Transverse colon (tissue), 4 donors: ENCODE measurements at regions not wholly inside any gene's neighbourhood (a gene's known extent, or its start where the extent isn't known, plus 50 kb on each side); places are given as distances from the start of the nearest gene placed in this dataset.
A peak's percentile ranks its signal among the peaks of the same experiment; 100 is the strongest.
"Not testable (repeated sequence)": the region's sequence is repeated elsewhere in the genome, so short reads cannot be mapped to it uniquely, and the experiment has no call there.

ENCODE experiments used
- DNase-seq: peaks from one replicate; pipeline ENCODE4 v3.0.0-alpha.2; 2019
- H3K27ac ChIP-seq, 4 donors: fragments of 200-600 bp; sonication (generic); 2 replicates each; pipeline ENCODE4 v1.5.1; 2016 to 2018; ENCODE audit warnings: inconsistent platforms in 4 of 4
- H3K27me3 ChIP-seq: fragments of 200-600 bp; sonication (generic); 2 replicates; pipeline ENCODE4 v1.5.1; 2017; ENCODE audit warnings: inconsistent platforms
- H3K36me3 ChIP-seq, 4 donors: fragments of 200-600 bp; sonication (generic); 2 replicates each; pipeline ENCODE4 v1.5.1; 2017 to 2019; ENCODE audit warnings: inconsistent platforms in 4 of 4
- H3K4me1 ChIP-seq, 4 donors: fragments of 200-600 bp; sonication (generic); 2 replicates each; pipeline ENCODE4 v1.5.1; 2017 to 2020; ENCODE audit warnings: inconsistent platforms in 4 of 4
- H3K4me3 ChIP-seq, 4 donors: fragments of 200-600 bp; sonication (generic); 1 replicate in 1 of 4; 2 replicates in 3 of 4; pipeline versions ENCODE4 v1.5.1 to v1.6.1; 2017 to 2019; ENCODE audit warnings: inconsistent platforms in 4 of 4
- H3K9me3 ChIP-seq, 2 donors: fragments of 200-600 bp; sonication (generic); 2 replicates each; pipeline ENCODE4 v1.5.1; 2017 to 2019; ENCODE audit warnings: inconsistent platforms in 2 of 2
- CTCF ChIP-seq, 5 experiments: fragments of 200-600 bp in 3 of 5; fragments of 450-650 bp in 2 of 5; sonication (generic) in 3 of 5; IDR thresholded peaks; 1 replicate in 2 of 5; 2 replicates in 3 of 5; pipeline ENCODE4 v1.5.1; 2016 to 2017; ENCODE audit warnings: antibody characterized with exemption in 5 of 5, inconsistent platforms in 3 of 5, mild to moderate bottlenecking in 2 of 5, moderate library complexity in 1 of 5
- EP300 ChIP-seq: sonication (generic); formaldehyde crosslinking; IDR thresholded peaks from one replicate; pipeline ENCODE4 v1.6.1; 2017; ENCODE audit warnings: antibody characterized with exemption, low read depth
- POLR2A ChIP-seq: fragments of 450-650 bp; IDR thresholded peaks from one replicate; pipeline ENCODE4 v1.6.1; 2016; ENCODE audit warnings: antibody characterized with exemption, mild to moderate bottlenecking, moderate library complexity
- POLR2AphosphoS5 ChIP-seq, 3 donors: sonication (generic); formaldehyde crosslinking; IDR thresholded peaks; one replicate each; pipeline ENCODE4 v1.6.1; 2016; ENCODE audit warnings: antibody characterized with exemption in 3 of 3
- WGBS, 2 donors: methylation state at CpG; one replicate each; pipeline ENCODE4 v1.1.5; 2018; ENCODE audit warnings: low coverage in 1 of 2; 5-methylcytosine and 5-hydroxymethylcytosine counted together
- in situ Hi-C, 4 donors: fragments of 200-750 bp; cut with MboI; loops; one replicate each; pipeline versions ENCODE4 v1.15.0 to v1.15.1; 2017; ENCODE audit warnings: low sequenced_read_pairs in 3 of 4, low pct_ligation_motif_present in 1 of 4, low pct_unique_long_range_greater_than_20kb in 1 of 4
- intact Hi-C: fragments of 100-400 bp; cut with DNase I; formaldehyde crosslinking; loops from one replicate; pipeline ENCODE4 v1.15.1; 2023; ENCODE audit warnings: low total_unique reads

GRCh38 chr20:48368580-48369021, 459.2 kb downstream of the PREX1 start:
- H3K4me3 ChIP-seq, H3K9me3 ChIP-seq, DNase-seq, H3K36me3 ChIP-seq, in situ Hi-C loops, H3K4me1 ChIP-seq, intact Hi-C loops, H3K27me3 ChIP-seq: not testable (repeated sequence)
- peak overlapping the region; percentile 23 to 77 (median 56) for H3K27ac ChIP-seq
- TF ChIP-seq POLR2AphosphoS5 (IDR thresholded peaks at IDR 0.05): peak in 1 of 3 donors; percentile 50
- 84% methylated on average over 10 of the region's 10 CpGs; no CpG with 5 or more reads in 1 of the 2 donors for WGBS, 2 donors

DNA sequence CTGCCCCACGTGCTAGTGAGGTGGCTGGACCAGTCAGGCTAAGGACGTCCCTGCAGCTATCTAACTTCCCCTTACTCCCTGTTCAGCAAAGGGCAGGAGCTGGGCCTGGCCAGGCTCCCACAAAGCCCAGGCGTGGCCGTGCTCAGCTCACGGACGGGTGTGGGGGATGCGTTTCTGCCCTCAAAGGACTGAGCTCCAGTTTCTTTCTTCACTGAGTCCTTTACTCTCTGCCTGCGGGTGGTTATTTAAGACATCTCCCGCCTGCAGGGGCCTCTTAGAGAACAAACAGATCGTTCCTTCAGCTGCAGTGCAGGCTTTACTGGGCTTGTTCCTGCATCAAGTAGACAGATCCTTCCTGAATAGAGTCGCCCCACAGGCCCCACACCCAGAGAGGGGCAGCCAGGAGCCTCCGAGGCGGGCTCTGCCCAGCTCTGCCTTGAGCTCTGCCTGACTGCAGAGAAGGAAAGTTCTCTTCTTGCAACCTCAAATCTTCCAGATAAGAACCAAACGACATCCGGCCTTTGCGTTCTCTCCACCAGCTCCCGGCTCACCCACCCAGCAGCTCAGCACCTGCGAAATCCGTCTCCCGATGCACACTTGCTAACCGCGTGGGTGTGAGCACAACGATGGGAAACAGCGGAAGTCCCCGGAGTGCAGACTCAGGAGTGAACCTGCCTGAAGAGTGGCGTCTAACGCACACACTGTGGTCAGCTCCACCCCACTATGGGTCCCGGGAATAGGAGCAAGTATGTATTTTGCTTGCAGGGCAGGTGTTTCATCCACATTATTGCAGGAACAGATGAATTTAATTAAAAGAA, 460.0 kb downstream of the PREX1 start:
- H3K27me3 ChIP-seq, intact Hi-C loops, DNase-seq, H3K4me1 ChIP-seq, H3K36me3 ChIP-seq, in situ Hi-C loops, H3K9me3 ChIP-seq, H3K4me3 ChIP-seq: not testable (repeated sequence)
- WGBS, 2 donors: 30% methylated on average over 13 of the region's 28 CpGs; no CpG with 5 or more reads in 1 of the 2 donors
- H3K27ac ChIP-seq: peak overlapping the region in 2 of 4 donors; percentile 72 to 77

DNA sequence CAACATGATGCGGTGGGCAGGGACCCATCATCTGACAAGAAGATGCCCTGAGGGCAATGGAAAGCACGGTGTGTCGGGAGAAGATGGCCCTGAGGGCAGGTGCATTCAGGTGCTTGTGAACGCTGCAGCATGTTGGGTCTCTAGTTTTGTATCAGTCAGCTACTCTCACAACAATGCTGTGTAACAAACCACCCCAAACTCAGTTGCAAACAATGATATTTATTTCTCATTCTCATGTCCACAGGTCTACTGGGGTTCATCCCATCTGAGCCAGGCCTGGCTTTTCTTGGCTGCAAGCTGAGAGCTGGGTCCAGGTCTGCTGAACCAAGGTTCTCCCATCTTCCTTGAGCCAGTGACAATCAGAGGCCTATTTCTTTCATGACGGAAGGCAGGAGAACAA, 461.6 kb downstream of the PREX1 start:
- WGBS, 2 donors: 97% methylated on average over 5 of the region's 5 CpGs; no CpG with 5 or more reads in 1 of the 2 donors
- intact Hi-C loops: no loop called here
- no peak for DNase-seq
- Histone ChIP-seq H3K9me3 (no peaks in the 10 kb centered on the region), H3K27ac (no peak overlapping the region), H3K27me3 (no peaks in the 10 kb centered on the region), H3K4me3 (no peak overlapping the region), H3K36me3 (no peaks in the 10 kb centered on the region), H3K4me1 (peaks cover 0 to 5% (median 0%) of the 10 kb centered on the region in 4 donors)
- TF ChIP-seq CTCF (IDR thresholded peaks at IDR 0.05): no peak
- in situ Hi-C loops: no loop called here

DNA sequence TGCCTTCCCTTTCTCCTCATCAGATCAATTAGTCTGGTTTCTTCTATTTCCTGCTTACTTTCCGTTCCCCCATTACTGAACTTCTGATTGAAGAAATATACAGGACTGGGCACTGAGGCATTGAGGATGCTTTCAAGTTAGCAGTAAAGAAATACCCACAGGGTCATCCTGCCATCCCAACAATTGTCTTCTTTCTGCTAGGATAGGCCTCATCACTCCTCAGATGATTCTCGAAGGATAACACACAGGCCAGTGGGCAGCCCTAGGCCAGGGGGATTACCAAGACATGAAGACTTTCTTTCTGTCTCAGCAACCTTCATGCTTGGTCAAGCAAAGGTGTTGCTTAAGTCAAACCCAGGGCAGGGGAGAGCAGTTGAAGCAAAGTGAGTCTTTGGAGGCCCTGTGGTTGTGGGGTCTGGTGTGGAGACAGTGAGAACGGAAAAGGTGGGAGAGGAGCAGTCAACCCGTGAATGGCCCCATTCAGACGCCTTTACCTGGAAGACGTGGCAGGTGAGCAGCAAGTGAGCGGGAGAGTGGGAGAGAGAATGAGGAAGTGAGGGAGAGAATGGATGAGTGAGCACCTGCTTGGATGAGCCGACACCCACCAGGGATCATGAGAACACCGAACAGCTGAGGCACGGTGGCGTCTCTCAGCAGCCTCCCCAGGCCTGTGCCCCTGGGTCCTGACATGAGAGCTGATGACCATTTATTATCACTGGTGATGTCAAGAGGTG, 462.9 kb downstream of the PREX1 start:
- WGBS, 2 donors: 78 to 84% methylated on average over 7 to 11 of the region's 11 CpGs
- H3K27me3 ChIP-seq: no peaks in the 10 kb centered on the region
- no peaks in the 10 kb centered on the region for H3K36me3 ChIP-seq
- in situ Hi-C loops (no loop called here), intact Hi-C loops (no loop called here)
- H3K27ac ChIP-seq: no peak overlapping the region
- H3K4me1 ChIP-seq: peaks cover 0 to 5% (median 0%) of the 10 kb centered on the region in 4 donors
- DNase-seq: no peak
- TF ChIP-seq POLR2A (no peak), CTCF (IDR thresholded peaks at IDR 0.05) (no peak), POLR2AphosphoS5 (IDR thresholded peaks at IDR 0.05) (no peak), EP300 (no peak)
- no peaks in the 10 kb centered on the region for H3K9me3 ChIP-seq
- H3K4me3 ChIP-seq: no peak overlapping the region

GRCh38 chr20:48364055-48364454, 463.7 kb downstream of the PREX1 start:
- in situ Hi-C loops: no loop called here
- peaks cover 0 to 5% (median 0%) of the 10 kb centered on the region in 4 donors for H3K4me1 ChIP-seq
- no peak for DNase-seq
- H3K27me3 ChIP-seq: no peaks in the 10 kb centered on the region
- intact Hi-C loops: no loop called here
- H3K27ac ChIP-seq: no peak overlapping the region
- H3K9me3 ChIP-seq: no peaks in the 10 kb centered on the region
- TF ChIP-seq POLR2AphosphoS5 (IDR thresholded peaks at IDR 0.05) (no peak), EP300 (no peak), CTCF (IDR thresholded peaks at IDR 0.05) (no peak), POLR2A (no peak)
- no peaks in the 10 kb centered on the region for H3K36me3 ChIP-seq
- H3K4me3 ChIP-seq: no peak overlapping the region
